ENCODE measurements at regions not wholly inside any gene's neighbourhood (a gene's known extent, or its start where the extent isn't known, plus 50 kb on each side); places are given as distances from the start of the nearest gene placed in this dataset.

- no peak for DNase-seq
- H3K4me1 Mint-ChIP-seq (ENCODE audit: low read depth) = no peaks in the 10 kb centered on the region
- H3K36me3 Mint-ChIP-seq = no peaks in the 10 kb centered on the region
- H3K4me3 Mint-ChIP-seq = no peak overlapping the region
- peaks cover 3% of the 10 kb centered on the region for H3K9me3 Mint-ChIP-seq
- intact Hi-C loops (cut with micrococcal nuclease) = no loop called here
- H3K27me3 Mint-ChIP-seq = no peaks in the 10 kb centered on the region
- ChIA-PET POLR2A (no interaction called here), CTCF (interaction anchor here (1.3 kb wide), 1 partner anchor 302 kb away, joined by 3 read pairs; no protein-coding TSS in a partner anchor)
- no peak overlapping the region for H3K27ac Mint-ChIP-seq
These were observed 180.9 kb upstream of the GYPC start for GRCh38 chr2:126475031-126475430.

GRCh38 chr2:126476691-126477090 is 179.3 kb upstream of the GYPC start:
- Mint-ChIP-seq H3K4me1 (ENCODE audit: low read depth) (no peaks in the 10 kb centered on the region), H3K4me3 (no peak overlapping the region)
- DNase-seq = no peak

DNA sequence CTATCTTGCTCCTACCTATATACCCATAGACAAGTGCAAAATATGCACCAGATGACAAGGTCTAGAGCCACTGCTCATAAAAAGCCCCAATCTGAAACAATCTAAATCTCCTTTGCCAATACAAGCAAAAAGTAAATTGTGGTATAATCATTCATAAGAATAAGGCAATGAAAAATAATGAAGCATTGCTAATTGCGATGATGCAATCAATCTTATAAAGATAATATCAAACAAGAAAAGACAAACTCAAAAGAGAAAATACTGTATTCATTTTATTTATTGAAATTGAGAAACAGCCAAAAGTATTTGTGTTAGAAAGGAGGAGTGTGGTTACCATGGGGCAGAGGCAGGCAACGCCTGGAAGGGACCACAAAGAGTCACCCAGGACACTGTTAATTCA is 175.9 kb upstream of the GYPC start:
- DNase-seq = no peak
- Mint-ChIP-seq H3K27ac (no peak overlapping the region), H3K27me3 (no peaks in the 10 kb centered on the region), H3K4me1 (ENCODE audit: low read depth) (no peaks in the 10 kb centered on the region), H3K36me3 (no peaks in the 10 kb centered on the region), H3K9me3 (peaks cover 3% of the 10 kb centered on the region), H3K4me3 (no peak overlapping the region)
- intact Hi-C loops (cut with micrococcal nuclease) = no loop called here
- ChIA-PET CTCF (no interaction called here), POLR2A (no interaction called here)

More at GRCh38 chr2:126476691-126477090, 179.3 kb upstream of the GYPC start:
- H3K27ac Mint-ChIP-seq = no peak overlapping the region
- peaks cover 3% of the 10 kb centered on the region for H3K9me3 Mint-ChIP-seq
- no peaks in the 10 kb centered on the region for H3K36me3 Mint-ChIP-seq
- ChIA-PET CTCF (no interaction called here), POLR2A (no interaction called here)
- intact Hi-C loops (cut with micrococcal nuclease) = no loop called here
- no peaks in the 10 kb centered on the region for H3K27me3 Mint-ChIP-seq

DNA sequence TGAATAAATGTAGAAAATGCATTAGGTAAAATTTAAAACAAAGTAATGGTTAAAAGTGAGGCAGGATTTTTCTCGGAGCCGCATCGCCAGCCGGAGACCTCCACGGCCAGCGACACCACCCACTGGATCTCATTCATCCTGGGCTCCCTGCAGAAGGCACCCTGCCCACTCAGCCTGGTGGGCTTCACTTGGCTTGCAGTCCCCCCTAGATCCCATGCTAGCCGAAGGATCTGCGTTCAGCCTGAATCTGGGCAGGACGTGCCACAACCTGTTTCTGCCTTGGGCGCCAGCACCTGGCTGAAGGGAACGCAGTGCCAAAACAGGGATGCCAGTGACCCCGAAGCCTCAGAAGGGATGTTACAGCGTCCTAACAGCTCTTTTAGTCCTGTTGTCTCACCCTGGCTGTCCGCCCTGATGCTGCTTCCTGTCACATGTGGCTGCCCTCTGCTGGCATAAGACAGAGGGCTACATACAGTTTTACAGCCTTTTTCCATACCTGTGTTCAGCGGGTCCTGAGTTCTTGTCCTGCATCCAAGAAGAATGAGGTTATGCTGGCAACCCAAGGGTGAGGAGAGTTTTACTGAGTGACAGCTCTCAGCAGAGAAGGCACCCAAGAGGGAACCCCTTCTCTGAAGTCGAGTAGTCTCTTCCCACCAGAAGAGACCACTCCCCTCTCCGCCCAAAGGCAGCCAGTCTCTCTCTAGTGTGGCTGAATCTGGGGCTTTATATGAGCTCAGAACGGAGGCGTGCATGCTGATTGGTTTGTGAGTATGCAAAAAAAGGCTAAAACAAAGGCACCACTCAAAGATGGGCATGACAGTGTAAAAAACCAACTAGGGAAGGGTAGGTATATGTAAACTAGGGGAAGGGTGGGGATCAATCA is 173.1 kb upstream of the GYPC start:
- H3K4me3 Mint-ChIP-seq = no peak overlapping the region
- no peak overlapping the region for H3K27ac Mint-ChIP-seq
- intact Hi-C loops (cut with micrococcal nuclease) = no loop called here
- H3K36me3 Mint-ChIP-seq = no peaks in the 10 kb centered on the region
- CTCF ChIA-PET = interaction anchor here (0.5 kb wide), 1 partner anchor 243 kb away, joined by 3 read pairs; no protein-coding TSS in a partner anchor
- POLR2A ChIA-PET = no interaction called here
- peaks cover 3% of the 10 kb centered on the region for H3K9me3 Mint-ChIP-seq
- DNase-seq = no peak
- H3K4me1 Mint-ChIP-seq (ENCODE audit: low read depth) = no peaks in the 10 kb centered on the region
- no peaks in the 10 kb centered on the region for H3K27me3 Mint-ChIP-seq

DNA sequence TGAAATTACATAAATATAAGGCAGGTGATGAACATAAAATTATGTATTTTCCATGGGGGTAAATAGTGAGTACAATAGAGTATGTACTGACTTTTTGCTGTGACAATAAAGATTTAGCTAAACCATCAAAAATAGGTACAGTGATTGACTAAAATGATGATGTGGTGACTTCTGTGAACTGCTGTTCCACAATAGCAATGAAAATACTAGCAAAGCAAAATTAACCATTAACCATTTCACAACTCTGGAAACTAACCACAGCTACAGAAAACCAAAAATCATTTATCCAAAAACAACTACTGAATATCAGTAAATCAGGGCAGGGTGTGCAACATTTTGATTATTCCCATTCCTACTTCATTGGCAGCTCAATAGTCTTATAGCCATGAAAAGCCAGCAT is 161.4 kb upstream of the GYPC start:
- H3K27me3 Mint-ChIP-seq = peaks cover 13% of the 10 kb centered on the region
- ChIA-PET CTCF (interaction anchor here (0.7 kb wide), 1 partner anchor 13 kb away, joined by 3 read pairs; no protein-coding TSS in a partner anchor), POLR2A (no interaction called here)
- no peaks in the 10 kb centered on the region for H3K36me3 Mint-ChIP-seq
- no peak overlapping the region for H3K27ac Mint-ChIP-seq
- no peaks in the 10 kb centered on the region for H3K4me1 Mint-ChIP-seq (ENCODE audit: low read depth)
- H3K9me3 Mint-ChIP-seq = peaks cover 16% of the 10 kb centered on the region
- no peak overlapping the region for H3K4me3 Mint-ChIP-seq
- DNase-seq = no peak
- intact Hi-C loops (cut with micrococcal nuclease) = no loop called here

DNA sequence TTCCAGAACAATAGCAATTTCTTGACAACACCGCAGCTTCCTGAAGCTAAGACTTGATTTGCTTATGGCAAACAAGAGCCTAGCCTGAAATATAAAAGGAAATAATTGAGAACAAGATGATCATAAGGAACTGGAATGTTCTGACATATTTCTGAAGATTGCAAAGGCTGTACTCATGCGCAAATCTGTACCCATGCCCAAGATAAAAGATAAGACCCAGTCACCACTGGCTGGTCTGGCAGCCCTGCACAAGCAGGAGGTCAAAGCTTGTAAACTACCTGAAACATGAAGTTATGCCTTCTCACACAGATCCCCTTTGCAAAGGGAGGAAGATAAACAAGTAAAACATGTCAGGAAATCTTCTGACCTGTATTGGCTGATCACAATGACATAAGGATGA is 160.8 kb upstream of the GYPC start:
- peaks cover 16% of the 10 kb centered on the region for H3K9me3 Mint-ChIP-seq
- H3K4me1 Mint-ChIP-seq (ENCODE audit: low read depth) = no peaks in the 10 kb centered on the region
- CTCF ChIA-PET = interaction anchor here (0.7 kb wide), 1 partner anchor 13 kb away, joined by 3 read pairs; no protein-coding TSS in a partner anchor
- H3K36me3 Mint-ChIP-seq = no peaks in the 10 kb centered on the region
- POLR2A ChIA-PET = no interaction called here
- H3K27ac Mint-ChIP-seq = no peak overlapping the region
- no peak for DNase-seq
- intact Hi-C loops (cut with micrococcal nuclease) = no loop called here
- H3K4me3 Mint-ChIP-seq = no peak overlapping the region
- peaks cover 13% of the 10 kb centered on the region for H3K27me3 Mint-ChIP-seq

DNA sequence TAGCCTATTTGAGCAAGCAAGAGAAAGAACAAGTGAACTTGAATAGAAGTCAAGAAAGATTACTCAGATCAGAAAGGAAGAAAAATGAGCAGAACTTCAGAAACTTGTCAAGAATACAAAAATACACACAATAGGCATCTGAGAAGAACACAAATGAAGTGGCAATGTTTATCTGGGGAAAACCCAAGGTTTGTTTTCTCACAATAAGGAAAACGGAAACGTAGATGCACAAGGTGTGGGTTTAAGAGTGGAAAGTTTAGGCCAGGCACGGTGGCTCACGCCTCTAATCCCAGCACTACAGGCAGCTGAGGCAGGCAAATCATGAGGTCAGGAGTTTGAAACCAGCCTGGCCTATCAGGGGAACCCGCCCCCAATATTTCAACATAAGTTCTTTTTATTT is 159.5 kb upstream of the GYPC start:
- intact Hi-C loops (cut with micrococcal nuclease) = no loop called here
- H3K27me3 Mint-ChIP-seq = peaks cover 13% of the 10 kb centered on the region
- ChIA-PET POLR2A (no interaction called here), CTCF (no interaction called here)
- DNase-seq = peak; percentile 48
- no peaks in the 10 kb centered on the region for H3K4me1 Mint-ChIP-seq (ENCODE audit: low read depth)
- no peaks in the 10 kb centered on the region for H3K36me3 Mint-ChIP-seq
- peaks cover 16% of the 10 kb centered on the region for H3K9me3 Mint-ChIP-seq
- H3K27ac Mint-ChIP-seq = no peak overlapping the region
- H3K4me3 Mint-ChIP-seq = no peak overlapping the region

DNA sequence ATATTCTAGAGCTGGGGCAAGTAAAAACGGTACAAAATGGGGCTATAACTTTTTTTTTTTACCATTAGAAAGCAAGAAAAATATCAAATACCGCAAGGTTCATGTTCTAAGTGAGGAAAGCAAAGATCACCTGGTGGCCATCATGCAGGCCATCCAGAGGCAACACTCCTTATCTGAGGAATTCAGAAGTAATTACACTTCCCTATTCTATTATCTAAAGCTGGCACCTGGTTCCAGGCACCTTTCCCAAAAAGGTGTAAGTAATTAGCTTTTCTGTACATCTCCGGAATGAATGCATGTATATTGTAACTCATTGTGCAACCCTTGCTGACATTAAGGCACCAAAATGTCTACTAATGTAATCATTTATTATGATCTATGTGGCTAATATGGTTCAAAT is 152.5 kb upstream of the GYPC start:
- H3K36me3 Mint-ChIP-seq = no peaks in the 10 kb centered on the region
- H3K9me3 Mint-ChIP-seq = no peaks in the 10 kb centered on the region
- DNase-seq = no peak
- CTCF ChIA-PET = no interaction called here
- no peak overlapping the region for H3K4me3 Mint-ChIP-seq
- no peak overlapping the region for H3K27ac Mint-ChIP-seq
- H3K27me3 Mint-ChIP-seq = peaks cover 4% of the 10 kb centered on the region
- H3K4me1 Mint-ChIP-seq (ENCODE audit: low read depth) = no peaks in the 10 kb centered on the region
- intact Hi-C loops (cut with micrococcal nuclease) = no loop called here
- POLR2A ChIA-PET = no interaction called here

DNA sequence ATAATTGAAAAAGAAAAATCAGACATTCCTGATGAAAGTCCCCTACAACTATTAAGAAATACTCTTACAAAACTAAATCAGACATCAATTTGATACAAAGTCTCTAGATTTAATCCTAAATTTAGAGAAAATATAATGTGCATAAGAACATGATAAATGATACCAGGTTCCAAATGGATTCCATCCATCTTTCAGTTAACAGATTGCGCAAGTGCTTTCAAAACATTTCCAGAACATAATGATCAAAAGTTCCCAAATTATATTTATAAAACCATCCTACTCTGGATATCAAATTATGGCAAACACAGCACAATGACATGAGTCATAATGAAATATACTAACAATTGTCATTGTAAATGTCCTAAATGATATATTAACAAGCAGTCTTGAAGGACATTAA is 151.0 kb upstream of the GYPC start:
- no peak for DNase-seq
- peaks cover 4% of the 10 kb centered on the region for H3K27me3 Mint-ChIP-seq
- ChIA-PET POLR2A (no interaction called here), CTCF (no interaction called here)
- no peak overlapping the region for H3K4me3 Mint-ChIP-seq
- H3K9me3 Mint-ChIP-seq = no peaks in the 10 kb centered on the region
- intact Hi-C loops (cut with micrococcal nuclease) = no loop called here
- H3K27ac Mint-ChIP-seq = no peak overlapping the region
- no peaks in the 10 kb centered on the region for H3K4me1 Mint-ChIP-seq (ENCODE audit: low read depth)
- H3K36me3 Mint-ChIP-seq = no peaks in the 10 kb centered on the region

GRCh38 chr2:126506786-126507185 is 149.2 kb upstream of the GYPC start:
- ChIA-PET POLR2A (no interaction called here), CTCF (no interaction called here)
- no peak overlapping the region for H3K4me3 Mint-ChIP-seq
- H3K9me3 Mint-ChIP-seq = no peaks in the 10 kb centered on the region
- peaks cover 2% of the 10 kb centered on the region for H3K27me3 Mint-ChIP-seq
- no peak for DNase-seq
- intact Hi-C loops (cut with micrococcal nuclease) = no loop called here
- no peaks in the 10 kb centered on the region for H3K4me1 Mint-ChIP-seq (ENCODE audit: low read depth)
- no peaks in the 10 kb centered on the region for H3K36me3 Mint-ChIP-seq
- no peak overlapping the region for H3K27ac Mint-ChIP-seq

DNA sequence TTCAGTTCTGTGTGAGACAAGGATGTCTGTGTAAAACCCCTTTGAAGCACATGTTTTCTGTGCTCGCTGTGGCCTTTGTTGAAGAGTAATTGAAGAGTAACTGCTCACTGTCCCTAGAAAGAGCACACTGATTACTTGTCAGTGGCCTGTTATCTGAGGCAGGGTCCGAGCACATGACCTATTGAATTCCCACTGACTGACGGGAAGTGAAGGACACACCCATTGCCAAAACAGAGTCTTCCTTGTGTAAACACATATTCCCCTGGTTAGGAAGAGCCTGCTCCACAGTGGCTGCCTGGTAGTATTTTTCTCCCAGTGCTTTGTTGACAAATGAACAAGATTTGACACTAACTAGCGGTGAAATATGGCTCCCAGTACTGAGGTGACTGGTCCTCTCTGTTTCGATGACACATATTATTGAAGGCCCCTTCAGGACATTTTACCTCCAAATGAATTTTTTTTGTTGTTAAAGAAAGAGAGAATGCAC is 148.5 kb upstream of the GYPC start:
- no peak for DNase-seq
- no peaks in the 10 kb centered on the region for H3K36me3 Mint-ChIP-seq
- ChIA-PET CTCF (interaction anchor here (1.0 kb wide), 1 partner anchor 12 kb away, joined by 3 read pairs; no protein-coding TSS in a partner anchor), POLR2A (no interaction called here)
- H3K4me3 Mint-ChIP-seq = no peak overlapping the region
- no peaks in the 10 kb centered on the region for H3K9me3 Mint-ChIP-seq
- no peak overlapping the region for H3K27ac Mint-ChIP-seq
- peaks cover 2% of the 10 kb centered on the region for H3K27me3 Mint-ChIP-seq
- H3K4me1 Mint-ChIP-seq (ENCODE audit: low read depth) = no peaks in the 10 kb centered on the region
- intact Hi-C loops (cut with micrococcal nuclease) = no loop called here

- no peaks in the 10 kb centered on the region for H3K9me3 Mint-ChIP-seq
These were observed 145.6 kb upstream of the GYPC start for GRCh38 chr2:126510356-126510755.

GRCh38 chr2:126510960-126511359 is 145.0 kb upstream of the GYPC start:
- intact Hi-C loops (cut with micrococcal nuclease) = no loop called here
- Mint-ChIP-seq H3K27ac (no peak overlapping the region), H3K4me3 (no peak overlapping the region), H3K9me3 (no peaks in the 10 kb centered on the region), H3K4me1 (ENCODE audit: low read depth) (no peaks in the 10 kb centered on the region), H3K27me3 (no peaks in the 10 kb centered on the region), H3K36me3 (no peaks in the 10 kb centered on the region)
- CTCF ChIA-PET = no interaction called here
- POLR2A ChIA-PET = no interaction called here
- DNase-seq = no peak

More at GRCh38 chr2:126510356-126510755, 145.6 kb upstream of the GYPC start:
- Mint-ChIP-seq H3K27me3 (no peaks in the 10 kb centered on the region), H3K4me3 (no peak overlapping the region), H3K27ac (no peak overlapping the region), H3K36me3 (no peaks in the 10 kb centered on the region), H3K4me1 (ENCODE audit: low read depth) (no peaks in the 10 kb centered on the region)
- intact Hi-C loops (cut with micrococcal nuclease) = no loop called here
- ChIA-PET POLR2A (no interaction called here), CTCF (no interaction called here)
- no peak for DNase-seq

Data from activated CD4-positive, alpha-beta memory T cell treated with anti-CD3 and anti-CD28 coated beads for 36 hours (primary cell).